HEK293 (cell line): ENCODE measurements at regions not wholly inside any gene's neighbourhood (a gene's known extent, or its start where the extent isn't known, plus 50 kb on each side); places are given as distances from the start of the nearest gene placed in this dataset.

Experiments
- SETDB1 ChIP-seq: IDR thresholded peaks from one replicate; pipeline ENCODE4 v1.6.1; 2017; ENCODE audit warnings: mild to moderate bottlenecking, low read length, moderate library complexity, mixed read lengths; ENCODE audit not compliant: insufficient read length
- TF ChIP-seq, protein P1 (sequence below): fragments of 450-650 bp; formaldehyde crosslinking; IDR thresholded peaks from 2 replicates; pipeline ENCODE4 v1.5.1; 2016; ENCODE audit warnings: missing biosample characterization, missing genetic modification characterization

GRCh38 chr1:5684791-5685190 is 307.4 kb downstream of the NPHP4 start:
- TF ChIP-seq, protein P1, sequence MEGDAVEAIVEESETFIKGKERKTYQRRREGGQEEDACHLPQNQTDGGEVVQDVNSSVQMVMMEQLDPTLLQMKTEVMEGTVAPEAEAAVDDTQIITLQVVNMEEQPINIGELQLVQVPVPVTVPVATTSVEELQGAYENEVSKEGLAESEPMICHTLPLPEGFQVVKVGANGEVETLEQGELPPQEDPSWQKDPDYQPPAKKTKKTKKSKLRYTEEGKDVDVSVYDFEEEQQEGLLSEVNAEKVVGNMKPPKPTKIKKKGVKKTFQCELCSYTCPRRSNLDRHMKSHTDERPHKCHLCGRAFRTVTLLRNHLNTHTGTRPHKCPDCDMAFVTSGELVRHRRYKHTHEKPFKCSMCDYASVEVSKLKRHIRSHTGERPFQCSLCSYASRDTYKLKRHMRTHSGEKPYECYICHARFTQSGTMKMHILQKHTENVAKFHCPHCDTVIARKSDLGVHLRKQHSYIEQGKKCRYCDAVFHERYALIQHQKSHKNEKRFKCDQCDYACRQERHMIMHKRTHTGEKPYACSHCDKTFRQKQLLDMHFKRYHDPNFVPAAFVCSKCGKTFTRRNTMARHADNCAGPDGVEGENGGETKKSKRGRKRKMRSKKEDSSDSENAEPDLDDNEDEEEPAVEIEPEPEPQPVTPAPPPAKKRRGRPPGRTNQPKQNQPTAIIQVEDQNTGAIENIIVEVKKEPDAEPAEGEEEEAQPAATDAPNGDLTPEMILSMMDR: no peak
- TF ChIP-seq SETDB1: no peak
